ENCODE measurements at regions not wholly inside any gene's neighbourhood (a gene's known extent, or its start where the extent isn't known, plus 50 kb on each side); places are given as distances from the start of the nearest gene placed in this dataset.

DNA sequence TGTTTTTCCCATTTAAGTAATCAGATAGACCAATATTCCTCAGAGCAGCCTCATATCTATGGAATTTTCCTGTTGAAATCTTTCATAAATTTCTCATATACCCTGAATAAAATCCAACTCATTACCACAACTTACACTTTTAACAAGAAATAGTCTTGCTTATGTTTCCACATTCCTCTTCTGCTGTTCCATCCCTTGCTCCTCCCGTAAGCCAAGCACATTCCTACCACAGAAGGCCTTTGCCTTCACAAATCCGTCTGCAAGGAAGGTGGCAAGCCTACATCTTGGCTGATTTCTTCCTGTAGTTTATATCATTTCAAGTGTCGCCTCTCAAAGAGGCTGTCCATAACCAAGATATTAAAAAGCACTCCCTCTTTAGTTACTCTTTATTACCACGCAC is 127.7 kb downstream of the C12orf50 start:
- TF ChIP-seq SP1 (IDR thresholded peaks at IDR 0.05) (no peak), L3MBTL2 (conservative IDR thresholded peaks at IDR 0.05) (no peak)

Measured in HEK293T (cell line).